DOHH2 (cell line): ENCODE measurements at regions not wholly inside any gene's neighbourhood (a gene's known extent, or its start where the extent isn't known, plus 50 kb on each side); places are given as distances from the start of the nearest gene placed in this dataset.
"Not testable (repeated sequence)": the region's sequence is repeated elsewhere in the genome, so short reads cannot be mapped to it uniquely, and the experiment has no call there.

Experiments
- H3F3A ChIP-seq: fragments of 200-600 bp; sonication (generic), shearing (Covaris generic); 2 replicates; pipeline ENCODE4 v1.6.0; 2016; ENCODE audit warnings: antibody characterized with exemption, mild to moderate bottlenecking; ENCODE audit not compliant: control insufficient read depth, insufficient read depth
- H3K27ac ChIP-seq: fragments of 200-600 bp; sonication (generic); 2 replicates; pipeline ENCODE4 v1.5.1; 2014; ENCODE audit warnings: low read depth, mild to moderate bottlenecking, low read length, moderate library complexity
- H3K27me3 ChIP-seq: fragments of 200-600 bp; sonication (generic); 2 replicates; pipeline ENCODE4 v1.6.1; 2014; ENCODE audit warnings: mild to moderate bottlenecking, low read length, mixed read lengths; ENCODE audit not compliant: control insufficient read depth
- H3K36me3 ChIP-seq: fragments of 200-600 bp; sonication (generic); 2 replicates; pipeline ENCODE4 v1.6.1; 2014; ENCODE audit warnings: mild to moderate bottlenecking, low read length, moderate library complexity, mixed read lengths; ENCODE audit not compliant: control insufficient read depth
- H3K4me1 ChIP-seq: fragments of 200-600 bp; sonication (generic); 2 replicates; pipeline ENCODE4 v1.6.1; 2014; ENCODE audit warnings: mild to moderate bottlenecking, low read length, mixed read lengths; ENCODE audit not compliant: control insufficient read depth
- H3K4me2 ChIP-seq: fragments of 200-600 bp; sonication (generic); 2 replicates; pipeline ENCODE4 v1.6.0; 2014; ENCODE audit warnings: mild to moderate bottlenecking, low read length, moderate library complexity
- H3K4me3 ChIP-seq: fragments of 200-600 bp; sonication (generic); 2 replicates; pipeline ENCODE4 v1.5.1; 2014; ENCODE audit warnings: mild to moderate bottlenecking, low read length, mixed read lengths
- H3K79me2 ChIP-seq: fragments of 200-600 bp; sonication (generic); 2 replicates; pipeline ENCODE4 v1.6.1; 2014; ENCODE audit warnings: mild to moderate bottlenecking, low read length, mixed read lengths; ENCODE audit not compliant: control insufficient read depth
- H3K9me2 ChIP-seq: fragments of 200-600 bp; sonication (generic); replicated peaks from 2 replicates; pipeline ENCODE4 v1.6.1; 2014; ENCODE audit warnings: mild to moderate bottlenecking, low read length, mixed read lengths; ENCODE audit not compliant: control insufficient read depth
- H3K9me3 ChIP-seq: fragments of 200-600 bp; sonication (generic); 2 replicates; pipeline ENCODE4 v1.6.1; 2014; ENCODE audit warnings: antibody characterized with exemption, low read length, mixed read lengths; ENCODE audit not compliant: control insufficient read depth, insufficient read depth
- H4K20me1 ChIP-seq: fragments of 200-600 bp; sonication (generic); 2 replicates; pipeline ENCODE4 v1.6.0; 2014; ENCODE audit warnings: low read depth, mild to moderate bottlenecking, antibody characterized with exemption, low read length, moderate library complexity; ENCODE audit not compliant: control insufficient read depth, insufficient read depth
- CTCF ChIP-seq: fragments of 200-600 bp; sonication (generic); IDR thresholded peaks from one replicate; pipeline ENCODE4 v1.5.1; 2014; ENCODE audit warnings: antibody characterized with exemption, mild to moderate bottlenecking, low read depth, low read length; ENCODE audit not compliant: poor library complexity, severe bottlenecking
- EZH2phosphoT487 ChIP-seq: fragments of 200-600 bp; sonication (generic); IDR thresholded peaks from 2 replicates; pipeline ENCODE4 v1.6.1; 2017; ENCODE audit warnings: borderline replicate concordance, mild to moderate bottlenecking, antibody characterized with exemption, low read length, moderate library complexity, mixed read lengths

- Histone ChIP-seq H3K9me2 (no peaks in the 10 kb centered on the region), H3K27me3 (no peaks in the 10 kb centered on the region), H3K9me3 (no peaks in the 10 kb centered on the region), H3K4me2 (no peak overlapping the region), H3K27ac (no peak overlapping the region), H3K36me3 (no peaks in the 10 kb centered on the region), H3K79me2 (no peaks in the 10 kb centered on the region), H3F3A (no peaks in the 10 kb centered on the region), H4K20me1 (no peaks in the 10 kb centered on the region), H3K4me1 (no peaks in the 10 kb centered on the region), H3K4me3 (no peak overlapping the region)
- no peak for TF ChIP-seq CTCF
- no peak for TF ChIP-seq EZH2phosphoT487
Observed at GRCh38 chr1:221602830-221603229, 139.1 kb downstream of the DUSP10 start.

- not testable (repeated sequence) for H3F3A ChIP-seq, H3K27ac ChIP-seq, H3K9me3 ChIP-seq
Observed at GRCh38 chr1:221604390-221604789, 137.5 kb downstream of the DUSP10 start.

GRCh38 chr1:221604948-221605347 lies 136.9 kb downstream of the DUSP10 start:
- Histone ChIP-seq H4K20me1 (no peaks in the 10 kb centered on the region), H3K79me2 (no peaks in the 10 kb centered on the region), H3K36me3 (no peaks in the 10 kb centered on the region), H3K9me2 (no peaks in the 10 kb centered on the region), H3K9me3 (no peaks in the 10 kb centered on the region), H3K27me3 (no peaks in the 10 kb centered on the region), H3K4me3 (no peak overlapping the region), H3K27ac (no peak overlapping the region), H3F3A (no peaks in the 10 kb centered on the region), H3K4me1 (no peaks in the 10 kb centered on the region), H3K4me2 (no peak overlapping the region)
- TF ChIP-seq CTCF (no peak), EZH2phosphoT487 (no peak)

More at GRCh38 chr1:221604390-221604789, 137.5 kb downstream of the DUSP10 start:
- not testable (repeated sequence) for H3K9me2 ChIP-seq, H3K36me3 ChIP-seq, H3K79me2 ChIP-seq, H4K20me1 ChIP-seq, H3K27me3 ChIP-seq, H3K4me1 ChIP-seq, H3K4me2 ChIP-seq, H3K4me3 ChIP-seq

- H3K4me2 ChIP-seq: no peak overlapping the region
- no peaks in the 10 kb centered on the region for H3K36me3 ChIP-seq
- no peak overlapping the region for H3K4me3 ChIP-seq
- H3F3A ChIP-seq: no peaks in the 10 kb centered on the region
- no peaks in the 10 kb centered on the region for H3K79me2 ChIP-seq
- H4K20me1 ChIP-seq: no peaks in the 10 kb centered on the region
- H3K27ac ChIP-seq: no peak overlapping the region
- TF ChIP-seq EZH2phosphoT487 (no peak), CTCF (no peak)
- no peaks in the 10 kb centered on the region for H3K9me3 ChIP-seq
- no peaks in the 10 kb centered on the region for H3K27me3 ChIP-seq
- H3K9me2 ChIP-seq: no peaks in the 10 kb centered on the region
- no peaks in the 10 kb centered on the region for H3K4me1 ChIP-seq
Observed at GRCh38 chr1:221605569-221605968, 136.3 kb downstream of the DUSP10 start.
